ENCODE measurements at regions not wholly inside any gene's neighbourhood (a gene's known extent, or its start where the extent isn't known, plus 50 kb on each side); places are given as distances from the start of the nearest gene placed in this dataset.

DNA sequence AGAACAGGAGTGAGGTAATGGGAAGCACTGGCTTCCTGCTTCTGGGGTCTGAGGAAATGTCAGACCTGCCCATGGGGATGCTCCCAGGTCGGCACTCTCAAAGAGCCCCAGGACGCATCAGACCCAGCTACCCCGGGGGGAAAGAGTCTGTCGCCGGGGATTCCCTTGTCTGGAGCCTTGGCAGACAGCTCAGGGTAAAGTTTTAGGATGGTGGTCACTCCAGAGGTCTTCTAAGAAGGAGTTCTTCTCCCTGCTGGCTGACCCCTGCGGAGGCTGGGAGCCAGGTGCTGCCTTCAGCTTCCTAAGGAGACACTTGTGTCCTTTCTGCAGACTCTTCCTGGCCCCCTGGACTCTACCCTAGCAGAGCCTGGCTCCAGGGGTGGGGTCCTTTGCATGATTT, 61.9 kb upstream of the PSEN2 start:
- TF ChIP-seq, protein P1, sequence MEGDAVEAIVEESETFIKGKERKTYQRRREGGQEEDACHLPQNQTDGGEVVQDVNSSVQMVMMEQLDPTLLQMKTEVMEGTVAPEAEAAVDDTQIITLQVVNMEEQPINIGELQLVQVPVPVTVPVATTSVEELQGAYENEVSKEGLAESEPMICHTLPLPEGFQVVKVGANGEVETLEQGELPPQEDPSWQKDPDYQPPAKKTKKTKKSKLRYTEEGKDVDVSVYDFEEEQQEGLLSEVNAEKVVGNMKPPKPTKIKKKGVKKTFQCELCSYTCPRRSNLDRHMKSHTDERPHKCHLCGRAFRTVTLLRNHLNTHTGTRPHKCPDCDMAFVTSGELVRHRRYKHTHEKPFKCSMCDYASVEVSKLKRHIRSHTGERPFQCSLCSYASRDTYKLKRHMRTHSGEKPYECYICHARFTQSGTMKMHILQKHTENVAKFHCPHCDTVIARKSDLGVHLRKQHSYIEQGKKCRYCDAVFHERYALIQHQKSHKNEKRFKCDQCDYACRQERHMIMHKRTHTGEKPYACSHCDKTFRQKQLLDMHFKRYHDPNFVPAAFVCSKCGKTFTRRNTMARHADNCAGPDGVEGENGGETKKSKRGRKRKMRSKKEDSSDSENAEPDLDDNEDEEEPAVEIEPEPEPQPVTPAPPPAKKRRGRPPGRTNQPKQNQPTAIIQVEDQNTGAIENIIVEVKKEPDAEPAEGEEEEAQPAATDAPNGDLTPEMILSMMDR (IDR thresholded peaks at IDR 0.05), result no peak
- TF ChIP-seq POLR2A (IDR thresholded peaks at IDR 0.05; ENCODE audit: low read length) (no peak), JUN (IDR thresholded peaks at IDR 0.05) (no peak)

Data from A549 (cell line).